HG02938 (cell line): ENCODE measurements at regions not wholly inside any gene's neighbourhood (a gene's known extent, or its start where the extent isn't known, plus 50 kb on each side); places are given as distances from the start of the nearest gene placed in this dataset.

Experiments
- ATAC-seq: cut with Tn5 transposase; IDR thresholded peaks from one replicate; pipeline ENCODE4 v1.9.1; 2021; ENCODE audit warnings: mild to moderate bottlenecking, moderate library complexity; ENCODE audit not compliant: unreplicated experiment

- no peak for ATAC-seq
Measured at GRCh38 chr22:49553518-49554295, 274.0 kb downstream of the BRD1 start.

GRCh38 chr22:49553076-49553475 lies 274.6 kb downstream of the BRD1 start:
- ATAC-seq: no peak

- no peak for ATAC-seq
Measured at GRCh38 chr22:49551897-49552614, 275.6 kb downstream of the BRD1 start.

GRCh38 chr22:49551446-49551845 lies 276.2 kb downstream of the BRD1 start:
- ATAC-seq: no peak

GRCh38 chr22:49550766-49551362 lies 276.8 kb downstream of the BRD1 start:
- no peak for ATAC-seq

GRCh38 chr22:49550141-49550430 lies 277.6 kb downstream of the BRD1 start:
- ATAC-seq: no peak

GRCh38 chr22:49549256-49550140 lies 278.2 kb downstream of the BRD1 start:
- no peak for ATAC-seq

GRCh38 chr22:49548356-49549202 lies 279.1 kb downstream of the BRD1 start:
- ATAC-seq: no peak

GRCh38 chr22:49547751-49548239 lies 279.9 kb downstream of the BRD1 start:
- no peak for ATAC-seq

GRCh38 chr22:49546811-49547585 lies 280.7 kb downstream of the BRD1 start:
- ATAC-seq: no peak

- no peak for ATAC-seq
Measured at GRCh38 chr22:49545606-49546005, 282.1 kb downstream of the BRD1 start.

GRCh38 chr22:49544286-49544685 lies 283.4 kb downstream of the BRD1 start:
- ATAC-seq: no peak

GRCh38 chr22:49543876-49544275 lies 283.8 kb downstream of the BRD1 start:
- no peak for ATAC-seq

GRCh38 chr22:49541693-49542230 lies 285.9 kb downstream of the BRD1 start:
- ATAC-seq: no peak

- no peak for ATAC-seq
Measured at GRCh38 chr22:49540913-49541692, 286.6 kb downstream of the BRD1 start.

GRCh38 chr22:49540084-49540912 lies 287.4 kb downstream of the BRD1 start:
- no peak for ATAC-seq

- ATAC-seq: no peak
Measured at GRCh38 chr22:49538006-49538405, 289.7 kb downstream of the BRD1 start.
